Fibroblast of pulmonary artery (primary cell): ENCODE measurements at regions not wholly inside any gene's neighbourhood (a gene's known extent, or its start where the extent isn't known, plus 50 kb on each side); places are given as distances from the start of the nearest gene placed in this dataset.

Experiments used
- DNase-seq: peaks from one replicate; pipeline ENCODE4 v3.0.0-alpha.2; 2010; ENCODE audit warnings: low read depth
- H3K4me3 ChIP-seq: replicated peaks from 2 replicates; pipeline ENCODE4 v1.5.1; 2011; ENCODE audit warnings: low read depth, mild to moderate bottlenecking, control low read depth, low read length, moderate library complexity
- TF ChIP-seq, protein P1 (sequence below): IDR thresholded peaks from 2 replicates; pipeline ENCODE4 v1.5.1; 2011; ENCODE audit warnings: mild to moderate bottlenecking, control low read depth, low read length, inconsistent platforms; ENCODE audit errors: missing control alignments

DNA sequence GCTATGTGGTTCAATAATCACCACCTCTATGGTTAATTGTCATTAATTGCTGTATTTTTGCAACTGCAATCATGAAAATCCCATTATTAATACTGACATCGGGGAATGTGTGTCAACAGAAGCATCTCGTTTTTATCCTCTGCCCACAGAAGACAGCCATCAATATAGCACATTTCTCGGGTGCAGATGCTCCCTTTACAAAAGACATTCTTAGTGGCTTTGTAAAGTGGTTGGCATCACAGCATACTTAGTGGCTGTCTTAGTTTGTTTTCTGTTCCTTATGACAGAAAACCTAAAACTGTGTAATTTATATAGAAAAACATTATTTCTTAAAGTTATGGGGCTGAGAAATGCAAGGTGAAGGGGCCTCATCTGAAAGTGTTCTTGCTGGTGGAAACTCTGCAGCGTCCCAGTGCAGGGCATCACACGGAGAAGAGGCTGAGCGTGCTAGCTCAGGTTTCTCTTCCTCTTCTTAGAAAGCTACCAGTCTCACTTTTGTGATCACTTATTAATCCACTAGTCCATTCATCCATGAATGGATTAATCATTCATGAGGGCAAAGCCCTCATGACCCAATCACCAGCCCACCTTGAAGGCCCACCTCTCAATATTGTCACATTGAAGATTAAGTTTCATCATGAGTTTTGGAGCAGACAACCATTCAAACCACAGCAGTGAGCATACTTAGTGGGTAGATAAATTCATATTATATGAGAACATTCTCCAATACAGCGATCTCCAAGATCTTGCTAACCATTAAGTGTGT is 1067.7 kb upstream of the PABPC4L start:
- TF ChIP-seq, protein P1, sequence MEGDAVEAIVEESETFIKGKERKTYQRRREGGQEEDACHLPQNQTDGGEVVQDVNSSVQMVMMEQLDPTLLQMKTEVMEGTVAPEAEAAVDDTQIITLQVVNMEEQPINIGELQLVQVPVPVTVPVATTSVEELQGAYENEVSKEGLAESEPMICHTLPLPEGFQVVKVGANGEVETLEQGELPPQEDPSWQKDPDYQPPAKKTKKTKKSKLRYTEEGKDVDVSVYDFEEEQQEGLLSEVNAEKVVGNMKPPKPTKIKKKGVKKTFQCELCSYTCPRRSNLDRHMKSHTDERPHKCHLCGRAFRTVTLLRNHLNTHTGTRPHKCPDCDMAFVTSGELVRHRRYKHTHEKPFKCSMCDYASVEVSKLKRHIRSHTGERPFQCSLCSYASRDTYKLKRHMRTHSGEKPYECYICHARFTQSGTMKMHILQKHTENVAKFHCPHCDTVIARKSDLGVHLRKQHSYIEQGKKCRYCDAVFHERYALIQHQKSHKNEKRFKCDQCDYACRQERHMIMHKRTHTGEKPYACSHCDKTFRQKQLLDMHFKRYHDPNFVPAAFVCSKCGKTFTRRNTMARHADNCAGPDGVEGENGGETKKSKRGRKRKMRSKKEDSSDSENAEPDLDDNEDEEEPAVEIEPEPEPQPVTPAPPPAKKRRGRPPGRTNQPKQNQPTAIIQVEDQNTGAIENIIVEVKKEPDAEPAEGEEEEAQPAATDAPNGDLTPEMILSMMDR, result no peak
- no peak overlapping the region for H3K4me3 ChIP-seq
- DNase-seq, result no peak

DNA sequence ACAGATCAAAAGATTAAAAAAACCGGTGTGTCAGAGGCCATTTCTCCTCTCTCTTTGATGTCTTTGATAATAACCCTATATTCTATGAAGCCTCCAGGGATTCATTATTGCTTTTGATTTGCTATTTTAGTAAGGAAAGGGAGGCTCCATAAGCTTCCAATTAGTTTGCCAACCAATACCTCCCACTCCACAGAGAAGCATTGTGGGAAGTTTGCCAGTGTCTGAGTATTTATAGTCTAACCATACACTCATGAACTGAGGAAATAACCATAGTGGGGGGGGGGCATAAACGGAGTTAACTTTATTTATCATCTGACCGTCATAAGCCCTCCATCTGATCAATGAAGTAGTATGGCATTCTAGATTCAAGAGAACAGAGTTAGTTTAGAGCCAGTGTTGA is 1066.8 kb upstream of the PABPC4L start:
- H3K4me3 ChIP-seq, result no peak overlapping the region
- TF ChIP-seq, protein P1, result no peak
- DNase-seq, result no peak

DNA sequence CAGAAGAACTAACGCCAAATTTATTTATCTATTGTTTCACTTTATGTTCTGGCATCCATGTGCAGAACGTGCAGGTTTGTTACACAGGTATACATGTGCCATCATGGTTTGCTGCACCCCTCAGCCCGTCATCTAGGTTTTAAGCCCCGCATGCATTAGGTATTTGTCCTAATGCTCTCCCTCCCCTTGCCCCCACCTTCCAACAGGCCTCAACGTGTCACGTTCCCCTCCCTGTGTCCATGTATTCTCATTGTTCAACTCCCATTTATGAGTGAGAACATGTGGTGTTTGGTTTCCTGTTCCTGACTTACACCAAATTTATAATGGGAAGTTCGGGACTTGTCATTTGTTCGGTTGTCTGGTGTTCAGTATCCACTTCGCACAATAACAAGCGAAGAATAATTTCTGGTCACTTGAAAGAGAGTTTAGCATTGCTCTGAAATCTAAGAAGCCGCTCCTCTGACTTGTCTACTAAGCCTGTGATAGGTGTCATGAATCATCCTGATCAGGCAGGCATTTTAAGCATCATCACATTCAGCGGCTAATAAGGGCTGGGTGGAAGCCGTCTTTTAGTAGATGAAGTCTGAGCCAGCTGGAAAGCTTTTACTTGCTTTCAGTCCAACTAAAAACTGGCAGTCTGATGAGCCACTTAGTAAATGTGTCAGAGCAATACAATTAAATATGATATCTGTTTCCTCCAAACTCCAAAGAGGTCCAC is 1065.7 kb upstream of the PABPC4L start:
- H3K4me3 ChIP-seq, result no peak overlapping the region
- DNase-seq, result no peak
- TF ChIP-seq, protein P1, result no peak

DNA sequence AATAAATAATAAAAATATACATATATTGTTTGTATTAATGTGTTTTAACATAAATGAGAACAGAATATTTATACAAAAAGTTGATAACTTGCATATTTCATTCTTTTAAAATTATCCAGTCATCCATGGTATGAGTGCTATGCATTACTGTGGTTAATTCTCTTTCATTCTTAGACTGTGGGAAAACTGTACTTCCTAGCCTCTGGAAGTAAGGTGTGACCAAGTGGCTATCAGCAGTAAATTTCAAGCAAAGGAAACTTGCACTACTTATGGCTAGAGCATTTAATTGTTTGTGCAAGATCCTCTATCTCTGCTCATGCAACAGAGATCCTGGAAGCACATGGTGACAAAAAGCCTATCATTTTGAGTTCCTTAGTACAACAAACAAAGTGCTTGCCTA is 1054.5 kb upstream of the PABPC4L start:
- no peak overlapping the region for H3K4me3 ChIP-seq
- DNase-seq, result peak; percentile 33
- TF ChIP-seq, protein P1, result no peak

DNA sequence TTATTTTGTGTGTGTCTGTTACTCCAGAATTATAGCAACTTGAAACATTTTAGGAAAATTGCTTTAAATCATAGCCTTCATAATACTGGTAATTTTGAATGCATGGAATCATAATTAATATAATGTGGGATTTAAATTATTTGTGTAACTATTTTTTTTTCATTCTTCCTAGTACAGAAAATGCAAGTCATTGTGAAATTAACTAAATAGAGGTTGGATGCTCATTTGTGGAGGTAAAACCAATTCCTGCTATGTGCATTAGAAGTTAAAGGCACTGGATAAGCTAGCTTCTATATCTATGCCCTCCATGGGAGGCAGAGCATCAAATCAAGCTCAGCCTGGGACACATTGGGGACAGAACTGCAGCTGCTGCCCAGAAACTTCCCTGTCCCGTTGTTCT is 1048.5 kb upstream of the PABPC4L start:
- DNase-seq, result no peak
- TF ChIP-seq, protein P1, result no peak
- no peak overlapping the region for H3K4me3 ChIP-seq

DNA sequence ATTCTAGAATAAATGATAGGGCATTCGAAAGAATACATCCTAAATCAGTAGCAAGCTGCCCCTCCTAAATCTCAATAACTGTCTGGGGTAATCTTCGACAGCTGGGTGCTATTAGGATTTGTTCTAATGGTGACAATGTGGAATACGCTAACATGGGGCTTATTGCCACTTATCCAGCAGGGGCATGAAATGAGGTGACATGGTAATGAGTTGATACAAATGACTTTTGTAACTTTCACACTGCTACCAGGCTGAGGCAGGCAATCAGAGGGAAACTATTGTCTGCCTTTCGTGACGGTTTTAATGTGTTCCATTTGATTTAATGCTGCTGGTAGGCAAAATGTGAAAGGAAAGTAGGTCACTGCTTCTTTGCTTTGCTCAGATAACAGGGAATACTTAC is 1047.4 kb upstream of the PABPC4L start:
- no peak overlapping the region for H3K4me3 ChIP-seq
- DNase-seq, result no peak
- TF ChIP-seq, protein P1, result no peak

DNA sequence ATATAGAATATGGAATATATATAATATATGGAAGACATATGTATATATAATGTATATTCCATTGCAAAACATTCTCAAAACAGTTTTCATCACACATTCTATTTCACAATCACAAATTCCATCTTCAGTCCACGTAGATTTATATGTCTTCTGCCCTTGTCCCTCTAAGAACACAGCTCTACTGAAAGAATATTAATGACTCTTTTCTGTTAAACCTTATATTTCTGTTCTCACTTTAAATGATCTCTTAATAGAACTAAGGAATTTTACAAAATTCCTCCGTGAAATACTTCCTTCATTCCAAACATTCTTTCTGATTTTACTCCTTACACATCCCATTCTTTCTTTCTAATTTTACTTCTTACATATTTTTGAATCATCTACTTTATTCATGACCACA is 1043.1 kb upstream of the PABPC4L start:
- H3K4me3 ChIP-seq, result no peak overlapping the region
- TF ChIP-seq, protein P1, result no peak
- peak; percentile 26 for DNase-seq
